Kidney glomerular epithelial cell (primary cell): ENCODE measurements at regions not wholly inside any gene's neighbourhood (a gene's known extent, or its start where the extent isn't known, plus 50 kb on each side); places are given as distances from the start of the nearest gene placed in this dataset.

ENCODE experiments used
- DNase-seq: peaks from one replicate; lab custom pipeline; 2025; lab: John Stamatoyannopoulos, UW

GRCh38 chr13:39970177-39970846 is 314.9 kb downstream of the COG6 start:
- DNase-seq: no peak

GRCh38 chr13:39971526-39971925 is 316.1 kb downstream of the COG6 start:
- no peak for DNase-seq

- no peak for DNase-seq
These were observed 321.0 kb downstream of the COG6 start for GRCh38 chr13:39976481-39976880.

GRCh38 chr13:39981056-39981455 is 325.6 kb downstream of the COG6 start:
- no peak for DNase-seq

- no peak for DNase-seq
These were observed 327.3 kb downstream of the COG6 start for GRCh38 chr13:39982745-39983144.

GRCh38 chr13:39985071-39985470 is 329.6 kb downstream of the COG6 start:
- DNase-seq: no peak

- no peak for DNase-seq
These were observed 332.9 kb downstream of the COG6 start for GRCh38 chr13:39988351-39988750.

GRCh38 chr13:39998166-39998565 is 342.7 kb downstream of the COG6 start:
- DNase-seq: no peak

GRCh38 chr13:40002016-40002415 is 346.6 kb downstream of the COG6 start:
- no peak for DNase-seq

GRCh38 chr13:40013554-40013953 is 358.1 kb downstream of the COG6 start:
- DNase-seq: no peak

GRCh38 chr13:40016953-40017660 is 361.6 kb downstream of the COG6 start:
- DNase-seq: no peak

GRCh38 chr13:40017662-40018262 is 362.3 kb downstream of the COG6 start:
- DNase-seq: no peak

- DNase-seq: no peak
These were observed 368.2 kb downstream of the COG6 start for GRCh38 chr13:40023595-40024203.

- no peak for DNase-seq
These were observed 368.9 kb downstream of the COG6 start for GRCh38 chr13:40024204-40024966.

- DNase-seq: no peak
These were observed 369.7 kb downstream of the COG6 start for GRCh38 chr13:40024967-40025714.

GRCh38 chr13:40026174-40026585 is 370.7 kb downstream of the COG6 start:
- no peak for DNase-seq

GRCh38 chr13:40026741-40027140 is 371.3 kb downstream of the COG6 start:
- no peak for DNase-seq

- no peak for DNase-seq
These were observed 373.0 kb downstream of the COG6 start for GRCh38 chr13:40028446-40028845.

- peak; percentile 2 for DNase-seq
These were observed 375.6 kb downstream of the COG6 start for GRCh38 chr13:40031031-40031430.

- no peak for DNase-seq
These were observed 383.6 kb downstream of the COG6 start for GRCh38 chr13:40039061-40039460.

GRCh38 chr13:40042991-40043390 is 387.5 kb downstream of the COG6 start:
- no peak for DNase-seq
